ENCODE measurements at regions not wholly inside any gene's neighbourhood (a gene's known extent, or its start where the extent isn't known, plus 50 kb on each side); places are given as distances from the start of the nearest gene placed in this dataset.

DNA sequence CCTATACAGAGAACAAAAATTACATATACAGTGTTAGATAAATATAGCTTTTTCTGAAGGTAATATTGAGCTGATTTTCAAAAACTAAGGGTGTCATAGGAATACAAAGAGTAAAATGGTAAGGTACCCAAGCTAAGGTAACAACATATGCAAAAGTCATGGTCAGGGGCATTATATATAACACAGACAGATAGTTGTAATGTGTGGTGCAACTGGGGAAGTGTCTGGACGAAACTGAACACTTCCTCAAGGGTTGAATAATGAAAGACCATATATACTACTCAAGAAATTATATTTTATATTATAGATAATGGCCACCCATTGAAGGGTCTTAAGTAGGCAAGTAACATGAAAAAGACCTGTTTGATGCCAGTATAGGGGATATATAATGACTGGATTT is 262.1 kb upstream of the CXXC4 start:
- Histone ChIP-seq H3K27ac (ENCODE audit: low read length) (no peak overlapping the region), H3K4me3 (ENCODE audit: low read depth in 1 of 2, low read length in 2 of 2) (no peak overlapping the region), H2AFZ (ENCODE audit: low read depth, low read length) (no peak overlapping the region), H4K20me1 (ENCODE audit: insufficient read depth, low read length) (no peaks in the 10 kb centered on the region), H3K79me2 (ENCODE audit: insufficient read depth, low read length) (no peaks in the 10 kb centered on the region), H3K27me3 (ENCODE audit: insufficient read depth, low read length, poor library complexity) (no peaks in the 10 kb centered on the region), H3K9me3 (ENCODE audit: insufficient read depth, low read length, severe bottlenecking) (no peaks in the 10 kb centered on the region), H3K4me2 (ENCODE audit: insufficient read depth, low read length) (no peak overlapping the region), H3K4me1 (ENCODE audit: insufficient read depth, low read length) (no peaks in the 10 kb centered on the region), H3K9ac (ENCODE audit: low read depth, low read length) (no peak overlapping the region), H3K36me3 (ENCODE audit: insufficient read depth, low read length) (no peaks in the 10 kb centered on the region)
- no peak for DNase-seq
- TF ChIP-seq, protein P1, sequence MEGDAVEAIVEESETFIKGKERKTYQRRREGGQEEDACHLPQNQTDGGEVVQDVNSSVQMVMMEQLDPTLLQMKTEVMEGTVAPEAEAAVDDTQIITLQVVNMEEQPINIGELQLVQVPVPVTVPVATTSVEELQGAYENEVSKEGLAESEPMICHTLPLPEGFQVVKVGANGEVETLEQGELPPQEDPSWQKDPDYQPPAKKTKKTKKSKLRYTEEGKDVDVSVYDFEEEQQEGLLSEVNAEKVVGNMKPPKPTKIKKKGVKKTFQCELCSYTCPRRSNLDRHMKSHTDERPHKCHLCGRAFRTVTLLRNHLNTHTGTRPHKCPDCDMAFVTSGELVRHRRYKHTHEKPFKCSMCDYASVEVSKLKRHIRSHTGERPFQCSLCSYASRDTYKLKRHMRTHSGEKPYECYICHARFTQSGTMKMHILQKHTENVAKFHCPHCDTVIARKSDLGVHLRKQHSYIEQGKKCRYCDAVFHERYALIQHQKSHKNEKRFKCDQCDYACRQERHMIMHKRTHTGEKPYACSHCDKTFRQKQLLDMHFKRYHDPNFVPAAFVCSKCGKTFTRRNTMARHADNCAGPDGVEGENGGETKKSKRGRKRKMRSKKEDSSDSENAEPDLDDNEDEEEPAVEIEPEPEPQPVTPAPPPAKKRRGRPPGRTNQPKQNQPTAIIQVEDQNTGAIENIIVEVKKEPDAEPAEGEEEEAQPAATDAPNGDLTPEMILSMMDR (IDR thresholded peaks at IDR 0.05; ENCODE audit: borderline replicate concordance, extremely low read depth, low read length, poor library complexity, severe bottlenecking): no peak
- no peak for TF ChIP-seq EZH2 (IDR thresholded peaks at IDR 0.05; ENCODE audit: borderline replicate concordance, low read depth, low read length, severe bottlenecking)
- no peak for ATAC-seq (ENCODE audit: insufficient read depth, low read depth)

- Histone ChIP-seq H3K9ac (ENCODE audit: low read depth, low read length) (no peak overlapping the region), H2AFZ (ENCODE audit: low read depth, low read length) (no peak overlapping the region), H4K20me1 (ENCODE audit: insufficient read depth, low read length) (no peaks in the 10 kb centered on the region), H3K27ac (ENCODE audit: low read length) (no peak overlapping the region), H3K4me3 (ENCODE audit: low read depth in 1 of 2, low read length in 2 of 2) (no peak overlapping the region), H3K9me3 (ENCODE audit: insufficient read depth, low read length, severe bottlenecking) (no peaks in the 10 kb centered on the region), H3K79me2 (ENCODE audit: insufficient read depth, low read length) (no peaks in the 10 kb centered on the region), H3K4me1 (ENCODE audit: insufficient read depth, low read length) (no peaks in the 10 kb centered on the region), H3K27me3 (ENCODE audit: insufficient read depth, low read length, poor library complexity) (no peaks in the 10 kb centered on the region), H3K4me2 (ENCODE audit: insufficient read depth, low read length) (no peak overlapping the region), H3K36me3 (ENCODE audit: insufficient read depth, low read length) (no peaks in the 10 kb centered on the region)
- DNase-seq: no peak
- TF ChIP-seq, protein P1 (IDR thresholded peaks at IDR 0.05; ENCODE audit: borderline replicate concordance, extremely low read depth, low read length, poor library complexity, severe bottlenecking): no peak
- TF ChIP-seq EZH2 (IDR thresholded peaks at IDR 0.05; ENCODE audit: borderline replicate concordance, low read depth, low read length, severe bottlenecking): no peak
- ATAC-seq (ENCODE audit: insufficient read depth, low read depth): no peak; the same call in 2 of the 3 replicates
These were observed 263.9 kb upstream of the CXXC4 start for GRCh38 chr4:104758574-104758973.

DNA sequence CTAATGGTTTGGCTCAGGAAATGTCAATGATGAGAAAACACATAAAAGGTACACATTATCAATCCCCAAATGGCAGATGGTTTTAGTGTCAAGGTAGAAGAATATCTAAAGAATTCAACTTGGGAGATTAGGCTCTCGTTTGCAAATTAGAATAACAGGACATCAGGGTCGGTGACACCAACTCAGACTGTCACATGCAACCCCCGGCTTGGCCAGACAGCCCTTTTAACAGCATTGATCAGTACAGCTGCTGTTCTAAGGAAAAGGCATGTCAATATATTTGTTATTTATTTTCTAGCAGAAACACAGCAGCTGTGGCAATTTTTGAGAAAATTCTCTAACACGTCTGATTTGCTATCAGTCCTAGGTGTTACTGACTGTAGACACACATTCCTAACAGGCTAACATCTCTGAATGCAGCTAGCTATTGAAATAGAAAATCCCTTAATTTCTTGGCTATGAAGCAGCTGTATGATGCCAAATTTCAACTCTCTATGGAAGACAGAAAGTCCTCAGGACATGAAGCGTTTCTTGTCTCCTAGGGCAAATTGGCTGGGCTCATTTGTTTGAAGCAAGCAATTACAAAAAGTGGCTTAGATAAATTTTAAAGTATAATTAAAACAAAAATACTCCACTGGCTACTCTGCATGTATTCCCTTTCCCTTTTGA is 269.0 kb upstream of the CXXC4 start:
- TF ChIP-seq, protein P1 (IDR thresholded peaks at IDR 0.05; ENCODE audit: borderline replicate concordance, extremely low read depth, low read length, poor library complexity, severe bottlenecking): no peak
- no peak for TF ChIP-seq EZH2 (IDR thresholded peaks at IDR 0.05; ENCODE audit: borderline replicate concordance, low read depth, low read length, severe bottlenecking)
- Histone ChIP-seq H4K20me1 (ENCODE audit: insufficient read depth, low read length) (no peaks in the 10 kb centered on the region), H3K79me2 (ENCODE audit: insufficient read depth, low read length) (no peaks in the 10 kb centered on the region), H3K4me3 (ENCODE audit: low read depth in 1 of 2, low read length in 2 of 2) (no peak overlapping the region), H3K9me3 (ENCODE audit: insufficient read depth, low read length, severe bottlenecking) (no peaks in the 10 kb centered on the region), H3K27ac (ENCODE audit: low read length) (no peak overlapping the region), H3K27me3 (ENCODE audit: insufficient read depth, low read length, poor library complexity) (no peaks in the 10 kb centered on the region), H2AFZ (ENCODE audit: low read depth, low read length) (no peak overlapping the region), H3K4me2 (ENCODE audit: insufficient read depth, low read length) (no peak overlapping the region), H3K9ac (ENCODE audit: low read depth, low read length) (no peak overlapping the region), H3K36me3 (ENCODE audit: insufficient read depth, low read length) (no peaks in the 10 kb centered on the region), H3K4me1 (ENCODE audit: insufficient read depth, low read length) (no peaks in the 10 kb centered on the region)
- DNase-seq (no peak), ATAC-seq (ENCODE audit: insufficient read depth, low read depth) (no peak)

Data from DND-41 (cell line).